ENCODE measurements at regions not wholly inside any gene's neighbourhood (a gene's known extent, or its start where the extent isn't known, plus 50 kb on each side); places are given as distances from the start of the nearest gene placed in this dataset.

GRCh38 chr10:44326474-44327030 is 58.3 kb downstream of the CXCL12 start:
- DNase-seq (ENCODE audit: low read depth, low spot score), result no peak
- H3K4me3 ChIP-seq (ENCODE audit: low read length), result no peak overlapping the region

- no peak overlapping the region for H3K4me3 ChIP-seq (ENCODE audit: low read length)
- no peak for DNase-seq (ENCODE audit: low read depth, low spot score)
Observed at GRCh38 chr10:44325596-44326307, 59.1 kb downstream of the CXCL12 start.

DNA sequence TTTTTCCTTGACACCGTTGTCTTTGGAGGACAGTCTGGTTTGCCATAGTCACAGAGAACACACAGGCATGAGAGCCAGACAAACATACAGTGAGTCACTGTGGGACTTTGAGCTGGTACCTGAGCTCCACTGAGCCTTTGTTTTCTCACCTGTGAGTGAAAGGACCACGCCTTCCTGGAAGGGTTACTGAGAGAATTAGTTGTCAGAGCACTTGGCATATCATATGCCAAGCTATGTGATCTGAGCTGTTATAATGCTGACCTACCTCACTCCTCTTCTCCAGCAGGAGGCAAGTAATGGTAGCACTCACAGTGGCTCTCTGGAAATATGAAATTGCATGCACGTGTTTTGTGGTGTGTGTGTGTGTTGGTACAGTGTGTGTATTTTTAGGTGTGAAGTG is 59.7 kb downstream of the CXCL12 start:
- no peak overlapping the region for H3K4me3 ChIP-seq (ENCODE audit: low read length)
- DNase-seq (ENCODE audit: low read depth, low spot score), result no peak

DNA sequence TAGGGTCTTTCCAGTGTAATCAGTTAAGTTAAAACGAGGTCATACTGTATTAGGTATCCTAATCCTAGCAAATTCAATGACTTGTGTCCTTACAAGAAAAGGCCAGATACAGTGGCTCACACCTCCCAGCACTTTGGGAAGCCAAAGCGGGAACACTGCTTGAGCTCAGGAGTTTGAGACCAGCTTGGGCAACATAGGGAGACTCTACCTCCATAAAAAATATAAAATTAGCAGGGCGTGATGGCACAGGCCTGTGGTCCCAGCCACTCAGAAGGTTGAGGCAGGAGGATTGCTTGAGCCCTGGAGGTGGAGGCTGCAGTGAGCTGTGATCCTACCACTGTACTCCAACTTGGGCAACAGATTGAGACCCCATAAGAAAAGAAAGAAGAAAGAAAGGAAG is 61.1 kb downstream of the CXCL12 start:
- DNase-seq (ENCODE audit: low read depth, low spot score), result no peak
- H3K4me3 ChIP-seq (ENCODE audit: low read length), result no peak overlapping the region

GRCh38 chr10:44322137-44322536 is 62.8 kb downstream of the CXCL12 start:
- no peak overlapping the region for H3K4me3 ChIP-seq (ENCODE audit: low read length)
- DNase-seq (ENCODE audit: low read depth, low spot score), result no peak

GRCh38 chr10:44320756-44321155 is 64.1 kb downstream of the CXCL12 start:
- DNase-seq (ENCODE audit: low read depth, low spot score), result no peak

GRCh38 chr10:44317856-44318255 is 67.0 kb downstream of the CXCL12 start:
- no peak for DNase-seq (ENCODE audit: low read depth, low spot score)
- no peak overlapping the region for H3K4me3 ChIP-seq (ENCODE audit: low read length)

More at GRCh38 chr10:44320756-44321155, 64.1 kb downstream of the CXCL12 start:
- no peak overlapping the region for H3K4me3 ChIP-seq (ENCODE audit: low read length)

- H3K4me3 ChIP-seq (ENCODE audit: low read length), result peak overlapping the region; percentile 36
- DNase-seq (ENCODE audit: low read depth, low spot score), result no peak
Observed at GRCh38 chr10:44316922-44317215, 68.0 kb downstream of the CXCL12 start.

- H3K4me3 ChIP-seq (ENCODE audit: low read length), result peak overlapping the region; percentile 36
- peak; percentile 77 for DNase-seq (ENCODE audit: low read depth, low spot score)
Observed at GRCh38 chr10:44316187-44316921, 68.5 kb downstream of the CXCL12 start.

- no peak for DNase-seq (ENCODE audit: low read depth, low spot score)
- H3K4me3 ChIP-seq (ENCODE audit: low read length), result no peak overlapping the region
Observed at GRCh38 chr10:44314802-44315460, 70.0 kb downstream of the CXCL12 start.

DNA sequence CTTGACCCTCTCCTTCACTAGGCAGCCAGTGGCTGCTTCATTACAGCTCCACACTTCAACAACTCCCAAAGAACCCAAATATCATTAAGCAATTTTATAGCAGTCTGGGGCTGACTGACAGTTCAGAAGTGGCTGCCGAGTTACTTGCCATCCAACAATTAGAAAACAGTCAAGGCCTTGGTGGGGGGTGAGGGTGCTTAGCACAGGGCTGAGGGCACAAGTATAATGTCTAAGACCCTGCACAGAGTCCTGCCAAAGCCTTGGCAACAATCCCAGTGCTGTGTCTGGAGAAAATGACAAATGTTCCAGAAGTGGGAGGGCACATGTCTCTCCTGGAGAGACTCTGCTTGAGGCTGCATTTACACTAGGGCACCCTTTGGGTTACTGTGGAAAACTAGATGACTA is 71.1 kb downstream of the CXCL12 start:
- H3K4me3 ChIP-seq (ENCODE audit: low read length), result no peak overlapping the region
- no peak for DNase-seq (ENCODE audit: low read depth, low spot score)

DNA sequence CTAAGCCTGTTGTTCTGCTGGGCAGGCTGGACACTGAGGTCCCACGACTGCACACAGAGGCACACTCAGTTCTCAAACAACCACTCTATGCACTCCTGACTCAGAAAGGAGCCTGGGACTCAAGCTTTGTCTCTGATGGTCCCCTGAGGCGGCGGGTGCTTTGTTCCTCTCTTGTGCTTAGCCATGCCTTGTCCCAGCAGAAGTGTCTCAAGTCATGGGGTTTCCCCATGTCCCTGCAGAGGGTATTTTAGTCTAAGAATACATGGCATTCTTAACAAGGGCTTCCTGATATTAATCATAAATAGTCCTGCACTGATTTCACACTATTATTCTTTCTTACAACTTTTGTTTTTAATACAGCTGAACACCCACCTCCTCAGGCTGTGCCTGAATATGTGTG is 72.5 kb downstream of the CXCL12 start:
- H3K4me3 ChIP-seq (ENCODE audit: low read length), result no peak overlapping the region
- no peak for DNase-seq (ENCODE audit: low read depth, low spot score)

GRCh38 chr10:44311563-44312051 is 73.3 kb downstream of the CXCL12 start:
- H3K4me3 ChIP-seq (ENCODE audit: low read length), result no peak overlapping the region
- no peak for DNase-seq (ENCODE audit: low read depth, low spot score)

- DNase-seq (ENCODE audit: low read depth, low spot score), result no peak
- no peak overlapping the region for H3K4me3 ChIP-seq (ENCODE audit: low read length)
Observed at GRCh38 chr10:44310762-44311562, 73.9 kb downstream of the CXCL12 start.

GRCh38 chr10:44309939-44310761 is 74.7 kb downstream of the CXCL12 start:
- no peak for DNase-seq (ENCODE audit: low read depth, low spot score)
- no peak overlapping the region for H3K4me3 ChIP-seq (ENCODE audit: low read length)

DNA sequence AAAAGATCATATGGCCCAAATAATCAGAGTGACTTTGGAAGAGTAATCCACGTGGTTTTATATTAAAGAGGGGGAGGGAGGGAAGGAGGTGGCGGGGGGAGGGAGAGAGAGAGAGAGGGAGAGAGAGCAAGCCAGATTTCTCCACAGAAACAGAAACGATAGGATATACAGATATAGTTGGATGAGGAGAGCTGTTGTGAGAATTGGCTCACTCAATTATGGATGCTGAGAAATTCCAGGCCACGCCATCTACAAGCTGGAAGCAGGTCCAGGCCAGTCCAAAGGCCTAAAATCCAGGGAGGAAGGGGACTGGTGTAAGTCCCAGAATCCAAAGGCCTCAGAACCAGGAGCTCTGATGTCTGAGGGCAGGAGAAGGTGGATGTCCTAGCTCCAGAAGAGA is 75.5 kb downstream of the CXCL12 start:
- no peak for DNase-seq (ENCODE audit: low read depth, low spot score)
- no peak overlapping the region for H3K4me3 ChIP-seq (ENCODE audit: low read length)

GRCh38 chr10:44308935-44309334 is 76.0 kb downstream of the CXCL12 start:
- no peak overlapping the region for H3K4me3 ChIP-seq (ENCODE audit: low read length)

GRCh38 chr10:44307691-44308090 is 77.2 kb downstream of the CXCL12 start:
- no peak for DNase-seq (ENCODE audit: low read depth, low spot score)

More at GRCh38 chr10:44308935-44309334, 76.0 kb downstream of the CXCL12 start:
- no peak for DNase-seq (ENCODE audit: low read depth, low spot score)

More at GRCh38 chr10:44307691-44308090, 77.2 kb downstream of the CXCL12 start:
- H3K4me3 ChIP-seq (ENCODE audit: low read length), result no peak overlapping the region
